ENCODE measurements at regions not wholly inside any gene's neighbourhood (a gene's known extent, or its start where the extent isn't known, plus 50 kb on each side); places are given as distances from the start of the nearest gene placed in this dataset.

GRCh38 chr1:55399346-55399745, 184.2 kb upstream of the USP24 start:
- ATAC-seq (replicated peaks in 1 of 4) (no peak), DNase-seq (no peak)
- H3K36me3 Mint-ChIP-seq, result no peaks in the 10 kb centered on the region
- Histone ChIP-seq H3K4me1 (ENCODE audit: control insufficient read depth in 1 of 2, extremely low read depth in 1 of 2, insufficient read depth in 2 of 2, low read length in 2 of 2) (no peaks in the 10 kb centered on the region), H3K9me3 (no peaks in the 10 kb centered on the region), H3K27me3 (replicated peaks in 1 of 2; ENCODE audit: control insufficient read depth in 2 of 2, extremely low read depth in 1 of 2, insufficient read depth in 2 of 2, low read length in 1 of 2) (peaks cover 0 to 13% of the 10 kb centered on the region in 2 experiments), H3K27ac (ENCODE audit: low read length) (no peak overlapping the region), H3K36me3 (ENCODE audit: control insufficient read depth in 2 of 2, extremely low read depth in 1 of 2, insufficient read depth in 1 of 2, low read length in 1 of 2) (no peaks in the 10 kb centered on the region), H3K4me3 (ENCODE audit: control insufficient read depth in 1 of 2, extremely low read depth in 1 of 2, low read length in 1 of 2) (no peak overlapping the region)
- no peaks in the 10 kb centered on the region for H3K4me1 Mint-ChIP-seq
- WGBS (ENCODE audit: insufficient coverage), result 50% methylated on average over 2 of the region's 5 CpGs
- peaks cover 0 to 3% (median 0%) of the 10 kb centered on the region in 3 donors for H3K9me3 Mint-ChIP-seq
- ChIA-PET POLR2A (no interaction called here), CTCF (no interaction called here)
- no peak overlapping the region for H3K27ac Mint-ChIP-seq
- H3K27me3 Mint-ChIP-seq, result peaks cover 31 to 40% of the 10 kb centered on the region in 2 donors
- no peak overlapping the region for H3K4me3 Mint-ChIP-seq

GRCh38 chr1:55396381-55396891, 181.3 kb upstream of the USP24 start:
- WGBS (ENCODE audit: insufficient coverage), result 38% methylated on average over 3 of the region's 5 CpGs
- H3K4me1 Mint-ChIP-seq, result no peaks in the 10 kb centered on the region
- H3K9me3 ChIP-seq, result no peaks in the 10 kb centered on the region
- peaks cover 0 to 5% of the 10 kb centered on the region in 2 experiments for H3K27me3 ChIP-seq (replicated peaks in 1 of 2; ENCODE audit: control insufficient read depth in 2 of 2, extremely low read depth in 1 of 2, insufficient read depth in 2 of 2, low read length in 1 of 2)
- DNase-seq (no peak), ATAC-seq (replicated peaks in 1 of 4) (no peak)
- H3K27ac ChIP-seq (ENCODE audit: low read length), result no peak overlapping the region
- H3K36me3 ChIP-seq (ENCODE audit: control insufficient read depth in 2 of 2, extremely low read depth in 1 of 2, insufficient read depth in 1 of 2, low read length in 1 of 2), result no peaks in the 10 kb centered on the region
- ChIA-PET POLR2A (no interaction called here), CTCF (no interaction called here)
- no peak overlapping the region for H3K27ac Mint-ChIP-seq
- H3K27me3 Mint-ChIP-seq, result peaks cover 18 to 35% of the 10 kb centered on the region in 2 donors
- H3K4me3 ChIP-seq (ENCODE audit: control insufficient read depth in 1 of 2, extremely low read depth in 1 of 2, low read length in 1 of 2), result no peak overlapping the region
- H3K36me3 Mint-ChIP-seq, result no peaks in the 10 kb centered on the region
- no peaks in the 10 kb centered on the region for H3K4me1 ChIP-seq (ENCODE audit: control insufficient read depth in 1 of 2, extremely low read depth in 1 of 2, insufficient read depth in 2 of 2, low read length in 2 of 2)
- peaks cover 0 to 11% (median 0%) of the 10 kb centered on the region in 3 donors for H3K9me3 Mint-ChIP-seq
- H3K4me3 Mint-ChIP-seq, result no peak overlapping the region

- H3K36me3 ChIP-seq (ENCODE audit: control insufficient read depth in 2 of 2, extremely low read depth in 1 of 2, insufficient read depth in 1 of 2, low read length in 1 of 2), result no peaks in the 10 kb centered on the region
- CTCF ChIA-PET, result no interaction called here
- Mint-ChIP-seq H3K9me3 (peaks cover 3 to 11% (median 7%) of the 10 kb centered on the region in 3 donors), H3K4me3 (no peak overlapping the region), H3K27me3 (peaks cover 0 to 10% of the 10 kb centered on the region in 2 donors), H3K27ac (no peak overlapping the region), H3K4me1 (peaks cover 0 to 4% (median 2%) of the 10 kb centered on the region in 3 donors), H3K36me3 (no peaks in the 10 kb centered on the region)
- H3K27ac ChIP-seq (ENCODE audit: low read length), result no peak overlapping the region
- H3K4me3 ChIP-seq (ENCODE audit: control insufficient read depth in 1 of 2, extremely low read depth in 1 of 2, low read length in 1 of 2), result no peak overlapping the region
- no peaks in the 10 kb centered on the region for H3K9me3 ChIP-seq
- no peaks in the 10 kb centered on the region for H3K4me1 ChIP-seq (ENCODE audit: control insufficient read depth in 1 of 2, extremely low read depth in 1 of 2, insufficient read depth in 2 of 2, low read length in 2 of 2)
- no peaks in the 10 kb centered on the region for H3K27me3 ChIP-seq (replicated peaks in 1 of 2; ENCODE audit: control insufficient read depth in 2 of 2, extremely low read depth in 1 of 2, insufficient read depth in 2 of 2, low read length in 1 of 2)
- ATAC-seq (replicated peaks in 1 of 4) (no peak), DNase-seq (no peak)
- POLR2A ChIA-PET, result no interaction called here
Observed at GRCh38 chr1:55388960-55389359, 173.8 kb upstream of the USP24 start.

- Mint-ChIP-seq H3K27me3 (peaks cover 0 to 13% of the 10 kb centered on the region in 2 donors), H3K9me3 (peaks cover 3 to 8% (median 7%) of the 10 kb centered on the region in 3 donors), H3K4me1 (peaks cover 0 to 4% (median 2%) of the 10 kb centered on the region in 3 donors), H3K36me3 (no peaks in the 10 kb centered on the region), H3K4me3 (no peak overlapping the region), H3K27ac (no peak overlapping the region)
- Histone ChIP-seq H3K27me3 (replicated peaks in 1 of 2; ENCODE audit: control insufficient read depth in 2 of 2, extremely low read depth in 1 of 2, insufficient read depth in 2 of 2, low read length in 1 of 2) (no peaks in the 10 kb centered on the region), H3K4me1 (ENCODE audit: control insufficient read depth in 1 of 2, extremely low read depth in 1 of 2, insufficient read depth in 2 of 2, low read length in 2 of 2) (no peaks in the 10 kb centered on the region), H3K4me3 (ENCODE audit: control insufficient read depth in 1 of 2, extremely low read depth in 1 of 2, low read length in 1 of 2) (no peak overlapping the region), H3K9me3 (no peaks in the 10 kb centered on the region), H3K36me3 (ENCODE audit: control insufficient read depth in 2 of 2, extremely low read depth in 1 of 2, insufficient read depth in 1 of 2, low read length in 1 of 2) (no peaks in the 10 kb centered on the region), H3K27ac (ENCODE audit: low read length) (no peak overlapping the region)
- ChIA-PET POLR2A (no interaction called here), CTCF (no interaction called here)
- ATAC-seq (replicated peaks in 1 of 4), result no peak
- no peak for DNase-seq
- WGBS (ENCODE audit: insufficient coverage), result 25% methylated on average over 1 of the region's 2 CpGs
Observed at GRCh38 chr1:55387145-55387544, 172.0 kb upstream of the USP24 start.

GRCh38 chr1:55386456-55386855, 171.3 kb upstream of the USP24 start:
- ATAC-seq (replicated peaks in 1 of 4) (no peak), DNase-seq (no peak)
- Mint-ChIP-seq H3K36me3 (no peaks in the 10 kb centered on the region), H3K4me1 (peaks cover 0 to 4% (median 2%) of the 10 kb centered on the region in 3 donors), H3K27ac (no peak overlapping the region), H3K27me3 (peaks cover 0 to 13% of the 10 kb centered on the region in 2 donors), H3K4me3 (no peak overlapping the region), H3K9me3 (peaks cover 3 to 8% (median 7%) of the 10 kb centered on the region in 3 donors)
- ChIA-PET CTCF (no interaction called here), POLR2A (no interaction called here)
- no peaks in the 10 kb centered on the region for H3K4me1 ChIP-seq (ENCODE audit: control insufficient read depth in 1 of 2, extremely low read depth in 1 of 2, insufficient read depth in 2 of 2, low read length in 2 of 2)
- no peak overlapping the region for H3K4me3 ChIP-seq (ENCODE audit: control insufficient read depth in 1 of 2, extremely low read depth in 1 of 2, low read length in 1 of 2)
- H3K9me3 ChIP-seq, result no peaks in the 10 kb centered on the region
- H3K27me3 ChIP-seq (replicated peaks in 1 of 2; ENCODE audit: control insufficient read depth in 2 of 2, extremely low read depth in 1 of 2, insufficient read depth in 2 of 2, low read length in 1 of 2), result no peaks in the 10 kb centered on the region
- no peak overlapping the region for H3K27ac ChIP-seq (ENCODE audit: low read length)
- 94% methylated on average over 2 of the region's 4 CpGs for WGBS (ENCODE audit: insufficient coverage)
- no peaks in the 10 kb centered on the region for H3K36me3 ChIP-seq (ENCODE audit: control insufficient read depth in 2 of 2, extremely low read depth in 1 of 2, insufficient read depth in 1 of 2, low read length in 1 of 2)

- Mint-ChIP-seq H3K36me3 (no peaks in the 10 kb centered on the region), H3K27ac (no peak overlapping the region), H3K4me1 (peaks cover 0 to 4% (median 2%) of the 10 kb centered on the region in 3 donors), H3K4me3 (no peak overlapping the region), H3K27me3 (peaks cover 0 to 10% of the 10 kb centered on the region in 2 donors), H3K9me3 (peaks cover 3 to 7% (median 4%) of the 10 kb centered on the region in 3 donors)
- H3K4me3 ChIP-seq (ENCODE audit: control insufficient read depth in 1 of 2, extremely low read depth in 1 of 2, low read length in 1 of 2), result no peak overlapping the region
- no peak overlapping the region for H3K27ac ChIP-seq (ENCODE audit: low read length)
- no peaks in the 10 kb centered on the region for H3K36me3 ChIP-seq (ENCODE audit: control insufficient read depth in 2 of 2, extremely low read depth in 1 of 2, insufficient read depth in 1 of 2, low read length in 1 of 2)
- H3K9me3 ChIP-seq, result no peaks in the 10 kb centered on the region
- POLR2A ChIA-PET, result no interaction called here
- no peak for DNase-seq
- H3K4me1 ChIP-seq (ENCODE audit: control insufficient read depth in 1 of 2, extremely low read depth in 1 of 2, insufficient read depth in 2 of 2, low read length in 2 of 2), result no peaks in the 10 kb centered on the region
- CTCF ChIA-PET, result no interaction called here
- WGBS (ENCODE audit: insufficient coverage), result no CpG with 5 or more reads among the region's 1 CpG
- no peak for ATAC-seq (replicated peaks in 1 of 4)
- H3K27me3 ChIP-seq (replicated peaks in 1 of 2; ENCODE audit: control insufficient read depth in 2 of 2, extremely low read depth in 1 of 2, insufficient read depth in 2 of 2, low read length in 1 of 2), result no peaks in the 10 kb centered on the region
Observed at GRCh38 chr1:55385402-55386018, 170.3 kb upstream of the USP24 start.
